ENCODE measurements at regions not wholly inside any gene's neighbourhood (a gene's known extent, or its start where the extent isn't known, plus 50 kb on each side); places are given as distances from the start of the nearest gene placed in this dataset.

DNA sequence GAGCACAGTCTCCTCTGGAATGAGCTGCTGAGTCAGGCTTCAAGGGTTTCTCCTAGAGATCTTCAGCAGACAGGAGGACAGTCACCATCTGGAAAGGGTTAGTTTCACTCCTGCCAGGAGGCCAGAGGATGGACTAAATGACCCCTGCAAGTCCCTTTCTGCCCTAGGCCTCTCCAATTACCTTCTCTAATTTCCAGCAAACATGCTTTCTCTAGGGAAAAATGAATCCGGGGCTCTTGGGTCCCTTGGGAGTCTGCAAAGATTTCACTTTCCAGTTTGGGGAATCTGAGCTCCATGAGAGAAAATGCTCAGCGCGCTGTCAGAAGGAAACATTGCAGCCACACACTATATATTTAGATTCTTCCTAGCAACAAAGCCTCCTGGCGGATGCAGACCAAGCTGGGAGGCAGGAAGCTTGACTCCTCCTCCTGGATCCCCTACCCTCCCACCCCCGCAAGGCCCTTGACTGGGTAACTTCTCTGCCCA, 184.4 kb upstream of the CCND2 start:
- TF ChIP-seq, protein P1, sequence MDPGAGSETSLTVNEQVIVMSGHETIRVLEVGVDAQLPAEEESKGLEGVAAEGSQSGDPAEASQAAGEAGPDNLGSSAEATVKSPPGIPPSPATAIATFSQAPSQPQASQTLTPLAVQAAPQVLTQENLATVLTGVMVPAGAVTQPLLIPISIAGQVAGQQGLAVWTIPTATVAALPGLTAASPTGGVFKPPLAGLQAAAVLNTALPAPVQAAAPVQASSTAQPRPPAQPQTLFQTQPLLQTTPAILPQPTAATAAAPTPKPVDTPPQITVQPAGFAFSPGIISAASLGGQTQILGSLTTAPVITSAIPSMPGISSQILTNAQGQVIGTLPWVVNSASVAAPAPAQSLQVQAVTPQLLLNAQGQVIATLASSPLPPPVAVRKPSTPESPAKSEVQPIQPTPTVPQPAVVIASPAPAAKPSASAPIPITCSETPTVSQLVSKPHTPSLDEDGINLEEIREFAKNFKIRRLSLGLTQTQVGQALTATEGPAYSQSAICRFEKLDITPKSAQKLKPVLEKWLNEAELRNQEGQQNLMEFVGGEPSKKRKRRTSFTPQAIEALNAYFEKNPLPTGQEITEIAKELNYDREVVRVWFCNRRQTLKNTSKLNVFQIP (CRISPR knock-in tag; IDR thresholded peaks at IDR 0.05; ENCODE audit: borderline replicate concordance, low read depth), result no peak
- TF ChIP-seq, protein P2, sequence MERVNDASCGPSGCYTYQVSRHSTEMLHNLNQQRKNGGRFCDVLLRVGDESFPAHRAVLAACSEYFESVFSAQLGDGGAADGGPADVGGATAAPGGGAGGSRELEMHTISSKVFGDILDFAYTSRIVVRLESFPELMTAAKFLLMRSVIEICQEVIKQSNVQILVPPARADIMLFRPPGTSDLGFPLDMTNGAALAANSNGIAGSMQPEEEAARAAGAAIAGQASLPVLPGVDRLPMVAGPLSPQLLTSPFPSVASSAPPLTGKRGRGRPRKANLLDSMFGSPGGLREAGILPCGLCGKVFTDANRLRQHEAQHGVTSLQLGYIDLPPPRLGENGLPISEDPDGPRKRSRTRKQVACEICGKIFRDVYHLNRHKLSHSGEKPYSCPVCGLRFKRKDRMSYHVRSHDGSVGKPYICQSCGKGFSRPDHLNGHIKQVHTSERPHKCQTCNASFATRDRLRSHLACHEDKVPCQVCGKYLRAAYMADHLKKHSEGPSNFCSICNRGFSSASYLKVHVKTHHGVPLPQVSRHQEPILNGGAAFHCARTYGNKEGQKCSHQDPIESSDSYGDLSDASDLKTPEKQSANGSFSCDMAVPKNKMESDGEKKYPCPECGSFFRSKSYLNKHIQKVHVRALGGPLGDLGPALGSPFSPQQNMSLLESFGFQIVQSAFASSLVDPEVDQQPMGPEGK (CRISPR knock-in tag; IDR thresholded peaks at IDR 0.05; ENCODE audit: borderline replicate concordance), result no peak
- no peak for TF ChIP-seq ZFP3 (CRISPR knock-in tag; IDR thresholded peaks at IDR 0.05)
- TF ChIP-seq ESRRG (CRISPR knock-in tag; IDR thresholded peaks at IDR 0.05), result no peak
- TF ChIP-seq TOX (CRISPR knock-in tag; IDR thresholded peaks at IDR 0.05; ENCODE audit: borderline replicate concordance), result no peak
- TF ChIP-seq, protein P3, sequence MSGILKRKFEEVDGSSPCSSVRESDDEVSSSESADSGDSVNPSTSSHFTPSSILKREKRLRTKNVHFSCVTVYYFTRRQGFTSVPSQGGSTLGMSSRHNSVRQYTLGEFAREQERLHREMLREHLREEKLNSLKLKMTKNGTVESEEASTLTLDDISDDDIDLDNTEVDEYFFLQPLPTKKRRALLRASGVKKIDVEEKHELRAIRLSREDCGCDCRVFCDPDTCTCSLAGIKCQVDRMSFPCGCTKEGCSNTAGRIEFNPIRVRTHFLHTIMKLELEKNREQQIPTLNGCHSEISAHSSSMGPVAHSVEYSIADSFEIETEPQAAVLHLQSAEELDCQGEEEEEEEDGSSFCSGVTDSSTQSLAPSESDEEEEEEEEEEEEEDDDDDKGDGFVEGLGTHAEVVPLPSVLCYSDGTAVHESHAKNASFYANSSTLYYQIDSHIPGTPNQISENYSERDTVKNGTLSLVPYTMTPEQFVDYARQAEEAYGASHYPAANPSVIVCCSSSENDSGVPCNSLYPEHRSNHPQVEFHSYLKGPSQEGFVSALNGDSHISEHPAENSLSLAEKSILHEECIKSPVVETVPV (CRISPR knock-in tag; IDR thresholded peaks at IDR 0.05), result no peak
- TF ChIP-seq, protein P4, sequence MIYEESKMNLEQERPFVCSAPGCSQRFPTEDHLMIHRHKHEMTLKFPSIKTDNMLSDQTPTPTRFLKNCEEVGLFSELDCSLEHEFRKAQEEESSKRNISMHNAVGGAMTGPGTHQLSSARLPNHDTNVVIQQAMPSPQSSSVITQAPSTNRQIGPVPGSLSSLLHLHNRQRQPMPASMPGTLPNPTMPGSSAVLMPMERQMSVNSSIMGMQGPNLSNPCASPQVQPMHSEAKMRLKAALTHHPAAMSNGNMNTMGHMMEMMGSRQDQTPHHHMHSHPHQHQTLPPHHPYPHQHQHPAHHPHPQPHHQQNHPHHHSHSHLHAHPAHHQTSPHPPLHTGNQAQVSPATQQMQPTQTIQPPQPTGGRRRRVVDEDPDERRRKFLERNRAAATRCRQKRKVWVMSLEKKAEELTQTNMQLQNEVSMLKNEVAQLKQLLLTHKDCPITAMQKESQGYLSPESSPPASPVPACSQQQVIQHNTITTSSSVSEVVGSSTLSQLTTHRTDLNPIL (CRISPR knock-in tag; IDR thresholded peaks at IDR 0.05; ENCODE audit: low read depth), result no peak
